DMS114 treated with DMSO at 0.1 percent for 48 hours (cell line): ENCODE measurements at regions not wholly inside any gene's neighbourhood (a gene's known extent, or its start where the extent isn't known, plus 50 kb on each side); places are given as distances from the start of the nearest gene placed in this dataset.
"Not testable (repeated sequence)": the region's sequence is repeated elsewhere in the genome, so short reads cannot be mapped to it uniquely, and the experiment has no call there.

Experiments
- DNase-seq: peaks from one replicate; lab custom pipeline; 2025; ENCODE audit not compliant: unreplicated experiment; lab: John Stamatoyannopoulos, UW

DNA sequence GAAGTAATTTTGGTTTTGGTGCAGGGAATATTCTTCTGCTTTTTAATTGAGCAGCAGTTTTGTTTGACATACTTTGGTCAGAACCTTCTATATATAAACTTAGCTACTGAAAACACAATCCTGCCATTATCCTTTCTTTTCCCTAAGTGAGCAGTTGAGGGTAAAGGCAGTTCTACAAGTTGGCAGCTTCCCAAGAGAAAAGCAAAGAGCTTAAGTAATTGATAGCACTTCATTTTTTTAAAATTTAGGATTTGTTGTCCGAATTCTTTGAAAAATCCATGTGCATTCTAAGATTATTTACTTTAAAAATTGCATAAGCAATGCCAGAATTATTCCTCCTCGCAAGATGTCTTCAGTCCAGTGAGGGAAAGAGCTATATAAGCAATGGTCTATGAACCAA lies 1394.1 kb downstream of the FAM181B start:
- DNase-seq, result no peak

DNA sequence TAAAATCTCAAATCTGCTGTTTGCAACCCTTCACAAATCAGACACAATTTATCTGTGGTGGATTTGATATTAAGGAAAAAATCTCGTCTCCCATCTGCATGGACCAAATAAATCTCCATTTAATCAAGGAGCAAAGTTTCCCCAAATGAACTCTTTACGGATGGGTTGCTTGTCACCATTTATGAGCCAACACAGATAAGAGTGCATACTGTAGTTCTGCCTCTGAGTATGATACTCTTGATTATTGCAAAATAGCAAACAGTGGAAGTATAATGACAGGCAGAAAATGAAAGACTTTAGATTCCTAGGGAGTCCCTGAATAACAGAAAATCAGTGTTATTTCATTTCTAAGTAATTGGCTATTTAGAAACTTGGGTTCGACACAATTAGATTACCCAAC lies 1395.9 kb downstream of the FAM181B start:
- no peak for DNase-seq

DNA sequence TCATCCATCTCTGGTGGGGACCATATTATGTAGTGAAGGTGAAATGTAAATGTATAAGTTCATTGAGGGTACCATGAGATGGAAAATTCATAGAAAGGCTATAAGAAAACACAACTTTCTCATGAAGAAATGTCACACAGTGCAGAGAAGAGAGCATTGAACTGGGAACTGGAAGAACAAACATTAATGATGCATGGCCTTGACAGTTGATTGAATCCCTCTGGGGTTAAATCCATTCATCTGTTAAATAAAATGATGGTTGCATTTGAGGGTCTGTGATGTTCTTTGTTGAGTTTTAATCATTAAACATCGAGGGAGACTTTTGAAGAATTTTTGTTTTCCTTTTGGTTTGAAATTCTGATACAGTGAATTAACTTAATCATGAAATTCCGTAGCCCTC lies 1401.4 kb downstream of the FAM181B start:
- DNase-seq, result no peak

DNA sequence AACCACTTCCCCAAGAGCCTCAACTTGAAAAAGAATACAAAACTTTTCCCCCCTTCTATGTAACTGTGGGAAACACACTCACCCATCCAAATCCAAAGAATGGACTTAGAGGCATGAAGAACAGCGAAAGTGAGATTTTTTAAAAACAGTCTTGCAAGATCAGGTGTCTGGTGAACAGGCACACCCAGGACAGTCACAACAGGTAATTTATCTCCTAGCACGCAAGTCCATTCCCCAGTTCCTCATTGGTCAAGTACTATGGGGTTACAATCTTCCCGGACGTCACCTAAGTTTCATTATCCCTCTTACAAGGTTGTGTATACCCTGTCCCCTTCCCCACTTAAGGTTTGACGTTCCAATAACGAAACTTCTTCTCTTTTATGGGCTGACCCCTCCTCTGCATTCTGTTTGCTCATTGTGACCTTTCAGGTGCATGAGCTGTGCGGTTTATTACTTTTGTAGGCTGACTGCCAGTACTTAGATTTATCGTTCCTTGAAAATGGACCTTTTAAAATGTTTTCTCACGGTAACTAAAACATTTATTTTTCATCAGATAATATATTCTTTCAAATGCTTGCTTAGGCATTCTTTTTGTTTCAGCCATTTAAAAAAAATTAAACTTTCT lies 1401.9 kb downstream of the FAM181B start:
- DNase-seq, result no peak

DNA sequence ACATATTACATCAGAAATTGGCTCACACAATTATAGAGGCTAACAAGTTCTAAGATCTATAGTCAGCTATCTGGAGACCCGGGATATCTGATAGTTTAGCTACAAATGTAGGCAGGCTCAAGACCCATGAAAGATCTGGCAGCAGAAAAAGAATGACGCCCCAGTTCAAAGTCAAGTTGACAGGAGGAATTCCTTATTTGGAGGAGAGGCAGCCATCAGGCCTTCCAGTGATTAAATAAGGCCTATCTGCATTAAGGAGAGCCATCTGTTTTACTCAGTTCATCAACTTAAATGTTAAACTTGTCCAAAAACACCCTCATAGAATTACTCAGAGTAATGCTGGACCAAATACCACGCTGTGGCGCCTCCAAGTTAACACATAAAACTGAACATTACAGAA lies 1402.6 kb downstream of the FAM181B start:
- DNase-seq, result no peak

DNA sequence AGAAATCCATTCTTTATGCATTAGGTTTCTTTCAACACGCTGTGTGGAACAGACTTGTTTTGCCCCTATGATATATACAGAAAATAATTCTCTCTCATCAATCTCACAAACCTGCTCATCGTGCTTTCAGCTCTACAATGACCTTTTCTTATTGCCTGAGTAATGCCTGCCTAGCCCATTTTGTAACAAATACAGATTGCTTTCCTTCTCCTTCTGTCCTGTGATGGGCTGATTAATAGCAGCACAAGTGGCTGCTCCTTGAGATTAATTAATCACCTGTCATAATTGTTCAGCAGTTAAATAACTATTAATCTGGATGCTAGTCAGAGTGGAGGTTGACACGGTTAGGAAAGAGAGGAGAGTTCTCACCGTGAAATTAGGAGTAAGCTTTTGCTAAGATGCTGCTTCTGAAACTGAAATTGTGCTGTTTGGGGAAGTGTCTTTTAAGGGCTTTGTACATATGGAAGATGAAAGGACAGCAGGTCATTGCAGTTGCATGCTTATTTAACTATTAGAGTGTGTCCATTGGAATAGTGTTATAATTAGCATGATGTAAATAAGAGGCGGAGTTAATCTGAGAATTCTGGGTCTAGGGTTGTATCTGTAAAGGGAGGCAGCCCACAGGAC lies 1430.5 kb downstream of the FAM181B start:
- no peak for DNase-seq

DNA sequence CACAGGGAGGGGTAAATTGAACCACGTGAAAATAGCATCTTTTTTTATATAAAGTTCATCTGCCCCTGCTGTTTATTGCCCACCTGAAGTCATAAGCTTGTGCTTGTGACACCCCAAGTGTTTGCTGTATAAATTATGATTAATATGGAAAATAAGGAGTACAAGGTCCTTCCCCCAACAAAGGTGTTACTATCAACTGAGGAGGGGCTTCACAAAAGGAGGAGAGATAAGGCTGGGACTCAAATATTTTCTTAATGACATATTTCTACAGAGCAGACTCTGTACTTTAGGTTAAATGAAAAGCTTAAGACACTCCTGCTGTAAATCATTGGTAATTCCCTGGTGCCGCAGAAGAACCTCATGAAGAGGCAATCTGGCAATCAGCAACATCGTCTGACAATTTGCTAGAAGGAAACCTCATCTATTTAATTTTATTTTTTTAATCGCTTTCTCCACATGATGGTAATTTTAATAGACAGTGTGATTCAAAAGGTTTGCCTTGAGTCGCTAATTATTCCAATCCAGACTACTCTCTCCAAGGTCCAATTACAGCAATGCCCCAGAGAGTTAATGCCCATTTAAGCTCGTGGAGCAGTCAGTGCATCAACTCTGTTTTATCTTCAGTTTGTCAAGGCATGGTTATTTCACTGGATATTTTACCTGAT lies 1432.4 kb downstream of the FAM181B start:
- DNase-seq, result no peak

DNA sequence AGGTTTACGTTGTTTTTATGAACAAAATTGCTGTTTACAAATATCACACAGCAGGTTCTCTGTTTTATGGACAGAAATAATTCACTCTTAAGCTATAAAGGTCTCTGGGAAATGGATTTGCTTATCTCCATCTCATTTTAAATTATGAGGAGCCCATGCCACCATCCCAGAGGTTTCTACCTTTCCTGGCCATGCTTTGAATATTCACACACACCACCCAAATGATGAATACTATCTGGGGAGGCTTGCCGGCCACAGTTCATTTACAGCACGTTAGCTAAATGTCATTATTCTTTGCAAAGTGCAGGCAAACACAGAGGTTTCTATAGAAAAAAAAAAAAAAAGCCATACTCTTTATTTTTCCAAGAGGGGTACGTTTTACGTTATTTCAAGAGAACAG lies 1446.7 kb downstream of the FAM181B start:
- DNase-seq, result no peak

DNA sequence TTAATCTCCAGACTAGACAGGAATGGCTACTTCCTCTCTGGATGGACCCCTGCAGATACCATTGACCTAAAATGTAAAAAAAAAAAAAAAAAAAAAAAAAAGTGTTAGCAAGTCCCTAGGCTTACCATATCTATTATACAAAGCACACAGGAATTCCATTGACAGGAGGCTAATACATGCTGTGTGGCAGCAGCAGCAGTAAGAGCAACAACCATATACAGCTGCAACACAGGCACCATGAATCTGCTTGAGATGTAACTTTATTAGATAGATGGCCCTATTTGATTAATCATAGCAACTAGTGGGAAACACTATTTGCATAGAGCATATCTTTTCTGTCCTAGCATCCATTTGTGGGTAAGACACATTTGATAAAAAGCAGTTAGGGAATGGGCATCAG lies 1447.1 kb downstream of the FAM181B start:
- DNase-seq, result no peak

DNA sequence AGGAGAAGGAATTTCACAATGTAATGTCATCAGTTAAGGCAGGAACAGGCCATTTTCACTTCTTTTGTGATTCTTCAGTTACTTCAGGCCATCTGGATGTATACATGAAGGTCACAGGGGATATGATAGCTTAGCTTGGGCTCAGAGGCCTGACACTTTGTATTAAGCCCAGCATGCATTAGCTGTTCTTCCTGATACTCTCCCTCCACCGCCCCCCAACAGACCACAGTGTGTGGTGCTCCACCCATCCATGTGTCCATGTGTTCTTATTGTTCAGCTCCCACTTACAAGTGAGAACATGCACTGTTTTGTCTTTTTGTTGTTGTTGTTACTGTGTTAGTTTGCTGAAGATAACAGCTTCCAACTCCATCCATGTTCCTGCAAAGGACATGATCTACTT lies 1453.4 kb downstream of the FAM181B start:
- not testable (repeated sequence) for DNase-seq

DNA sequence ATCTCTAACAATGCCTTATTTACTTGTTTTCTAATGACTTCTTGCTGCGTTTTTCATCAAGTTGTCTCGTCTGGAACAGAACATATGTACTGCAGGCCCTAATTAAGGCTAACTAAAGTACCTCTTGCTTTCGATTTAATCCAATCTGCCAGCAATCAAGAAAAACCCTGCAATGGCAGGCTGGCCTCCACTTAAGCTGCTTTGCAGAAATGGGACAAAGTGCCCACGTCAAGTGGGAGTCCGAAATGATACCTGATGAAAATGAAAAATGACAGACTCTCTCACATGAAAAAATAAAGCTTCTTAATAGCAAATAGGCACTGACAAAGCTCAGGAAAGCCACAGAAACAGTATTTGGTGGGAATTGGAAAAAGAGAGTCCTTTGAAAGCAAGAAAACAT lies 1454.7 kb downstream of the FAM181B start:
- DNase-seq, result no peak

DNA sequence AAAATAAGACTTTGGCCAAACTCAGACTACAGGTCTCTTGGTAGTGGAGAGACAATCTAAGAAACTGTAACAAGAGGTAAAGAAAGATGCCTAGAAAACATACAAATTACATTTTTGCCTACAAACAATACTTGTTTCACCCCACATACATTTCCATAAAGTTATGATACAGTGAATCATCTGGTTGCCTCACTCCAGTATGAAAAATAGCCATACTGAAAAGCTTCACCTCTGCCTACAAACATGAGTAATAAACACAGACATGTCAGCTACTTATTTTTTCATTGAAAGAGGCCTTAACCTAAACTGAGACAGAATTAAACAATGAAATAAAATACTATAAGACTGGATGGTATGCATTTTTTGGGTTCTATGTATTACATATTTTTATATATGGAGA lies 1463.0 kb downstream of the FAM181B start:
- DNase-seq, result no peak

DNA sequence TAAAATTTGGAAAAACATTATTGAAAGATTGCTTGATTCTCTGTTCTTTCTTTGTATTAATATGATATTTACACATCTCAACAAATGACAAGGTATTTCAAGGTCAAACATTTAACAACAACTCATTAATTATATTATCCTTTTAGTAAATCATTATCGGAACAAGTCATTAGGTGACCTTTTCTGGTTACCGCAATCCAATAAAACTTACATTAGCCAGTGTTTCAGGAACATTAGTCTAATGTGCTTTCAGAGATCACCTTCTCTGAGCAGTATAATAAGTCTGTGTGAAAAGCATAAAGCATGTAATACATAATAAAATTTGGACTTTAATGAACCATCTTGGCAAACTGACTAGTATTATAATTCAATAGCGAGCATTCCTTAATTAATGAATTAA lies 1466.4 kb downstream of the FAM181B start:
- no peak for DNase-seq

DNA sequence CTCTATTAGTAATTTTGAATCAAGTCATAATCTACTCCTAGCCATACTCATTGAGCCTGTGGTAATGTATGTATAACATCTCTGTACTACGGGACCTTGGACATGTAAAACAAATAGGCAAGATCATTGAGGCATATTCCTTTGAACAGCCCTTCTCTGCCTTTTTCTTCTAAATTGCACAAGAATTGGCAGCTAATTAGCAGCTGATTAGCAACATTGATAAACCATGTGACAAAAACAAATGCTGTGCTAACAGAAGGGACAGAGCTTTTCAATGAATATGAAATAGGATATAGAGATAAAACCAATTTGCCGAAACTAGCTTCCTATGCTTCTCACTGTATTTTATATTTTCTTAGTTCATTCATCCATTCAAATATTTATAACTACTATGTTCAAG lies 1474.2 kb downstream of the FAM181B start:
- DNase-seq, result no peak

DNA sequence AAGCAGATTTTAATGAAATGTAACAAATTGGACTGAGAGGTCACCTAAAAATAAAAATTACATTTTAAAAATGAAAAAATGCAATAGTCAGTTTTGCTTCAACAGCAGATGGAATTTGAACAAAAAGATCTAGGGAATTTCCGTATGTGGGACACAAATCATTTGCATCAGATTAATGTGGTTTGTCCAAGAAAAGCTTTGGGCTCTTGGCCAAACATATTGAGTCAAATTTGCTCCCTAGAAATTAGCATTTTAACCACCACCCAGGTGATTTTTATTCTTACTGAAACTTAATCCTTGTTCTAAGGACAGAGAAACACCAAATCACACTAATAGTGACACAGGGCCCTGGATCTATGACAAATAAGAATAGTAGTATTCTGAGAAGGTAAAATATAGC lies 1477.8 kb downstream of the FAM181B start:
- no peak for DNase-seq

DNA sequence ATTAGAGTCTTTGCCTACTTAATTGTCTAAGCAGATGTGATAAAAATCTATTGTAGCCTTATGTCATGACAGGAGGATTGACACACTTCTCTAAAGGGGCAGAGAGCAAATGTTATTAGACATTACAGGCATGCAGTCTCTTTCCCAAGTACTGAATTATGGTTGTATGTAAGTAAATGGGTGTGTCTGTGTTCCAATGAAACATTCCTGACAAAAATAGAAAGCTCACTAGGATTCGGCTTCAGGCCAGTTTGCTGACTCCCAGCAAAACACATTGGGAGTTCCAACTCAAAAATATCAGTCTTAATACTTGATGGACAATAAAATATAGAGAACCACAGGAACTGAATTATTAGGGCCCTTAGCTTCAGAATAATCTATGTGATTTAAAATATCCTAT lies 1480.4 kb downstream of the FAM181B start:
- no peak for DNase-seq

DNA sequence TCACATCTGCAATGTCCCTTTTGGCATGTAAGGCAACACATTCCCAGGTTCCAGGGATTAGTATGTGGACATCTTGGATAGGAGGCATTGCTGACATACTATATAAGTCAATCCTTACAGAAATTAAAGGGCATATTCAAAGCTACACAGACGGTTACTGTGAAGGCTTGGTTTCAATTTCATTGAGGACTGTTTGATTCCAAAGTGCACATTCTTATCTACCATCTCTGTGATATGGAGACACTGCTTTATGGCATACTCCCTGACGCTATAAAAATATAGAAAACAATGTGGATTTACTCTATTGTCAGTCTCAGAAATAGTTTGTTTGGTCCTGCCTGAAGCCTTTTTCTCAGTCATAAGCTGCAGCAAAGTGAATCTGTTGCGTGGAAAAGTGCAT lies 1486.7 kb downstream of the FAM181B start:
- DNase-seq, result no peak

DNA sequence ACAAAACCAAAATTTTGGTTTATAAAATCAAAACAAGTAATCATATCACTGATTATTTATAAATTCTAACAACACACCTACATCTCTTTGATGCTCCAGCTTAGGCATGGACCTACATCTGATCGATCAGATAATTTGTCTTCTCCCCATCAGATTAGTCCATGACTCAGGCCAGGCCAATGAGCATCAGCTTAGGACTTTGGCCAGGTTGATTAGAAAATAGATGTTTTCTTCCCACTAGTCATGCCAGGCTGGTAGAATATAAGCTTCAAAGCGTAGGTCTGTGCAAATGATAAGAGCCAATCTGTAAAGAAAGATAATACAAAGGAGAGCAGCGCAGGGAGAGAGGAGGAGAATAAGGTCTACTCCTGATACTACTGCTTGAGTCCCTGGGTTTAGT lies 1487.9 kb downstream of the FAM181B start:
- no peak for DNase-seq

DNA sequence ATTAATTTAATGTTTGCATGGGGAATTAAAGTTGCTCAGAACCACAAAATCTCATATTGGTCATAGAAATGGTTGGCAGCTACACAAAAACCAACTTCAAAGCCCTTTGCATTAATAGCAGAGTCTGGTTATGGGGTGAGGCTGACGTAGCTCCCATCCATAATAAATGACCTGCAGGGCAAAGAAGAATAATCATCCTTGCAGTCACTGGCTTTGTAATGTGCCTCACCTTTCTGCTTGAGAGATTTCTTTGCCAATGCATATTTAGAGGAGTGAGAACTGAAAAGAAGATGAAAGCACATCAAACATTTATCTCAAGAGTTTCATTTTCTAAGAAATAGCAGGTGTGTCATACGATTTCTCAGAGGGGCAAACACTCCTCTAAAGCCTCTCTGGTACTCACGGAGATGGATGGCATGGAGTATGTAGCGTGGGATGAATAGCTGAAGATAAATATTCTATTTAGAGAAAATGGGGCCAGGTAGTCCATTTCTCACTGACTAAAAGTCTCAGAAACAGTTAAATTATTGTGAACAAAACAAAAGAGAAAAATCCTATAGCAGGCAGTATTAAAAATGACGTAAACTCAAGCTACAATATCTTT lies 1491.9 kb downstream of the FAM181B start:
- no peak for DNase-seq

DNA sequence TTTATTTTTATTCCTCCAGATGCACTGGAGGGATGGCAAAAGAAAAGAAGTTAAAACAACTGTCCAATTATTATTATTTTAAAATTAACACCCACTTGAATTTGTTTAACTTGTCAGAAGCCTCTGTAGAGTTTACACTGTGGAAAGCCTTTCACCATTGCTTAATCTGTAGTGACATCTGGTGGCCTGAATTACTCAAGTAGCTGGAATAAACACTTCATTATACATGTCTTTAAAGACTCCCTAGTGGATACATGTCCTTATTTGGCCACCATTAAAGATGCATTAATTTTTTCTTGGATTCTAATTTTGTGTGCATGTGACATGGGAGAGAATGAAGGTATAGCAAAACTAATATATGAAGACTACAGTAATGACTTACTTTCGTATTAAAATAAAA lies 1496.5 kb downstream of the FAM181B start:
- peak; percentile 19 for DNase-seq

DNA sequence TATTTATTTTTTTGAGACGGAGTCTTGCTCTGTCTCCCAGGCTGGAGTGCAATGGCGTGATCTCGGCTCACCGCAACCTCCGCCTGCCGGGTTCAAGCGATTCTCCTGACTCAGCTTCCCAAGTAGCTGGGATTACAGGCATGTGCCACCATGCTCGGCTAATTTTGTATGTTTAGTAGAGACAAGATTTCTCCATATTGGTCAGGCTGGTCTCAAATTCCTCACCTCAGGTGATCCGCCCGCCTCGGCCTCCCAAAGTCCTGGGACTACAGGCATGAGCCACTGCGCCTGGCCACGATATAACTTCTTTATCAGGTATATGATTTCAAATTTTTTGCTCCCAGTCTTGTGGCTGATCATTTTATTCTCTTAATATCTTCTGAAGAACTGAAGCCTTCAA lies 1506.3 kb downstream of the FAM181B start:
- DNase-seq, result not testable (repeated sequence)

DNA sequence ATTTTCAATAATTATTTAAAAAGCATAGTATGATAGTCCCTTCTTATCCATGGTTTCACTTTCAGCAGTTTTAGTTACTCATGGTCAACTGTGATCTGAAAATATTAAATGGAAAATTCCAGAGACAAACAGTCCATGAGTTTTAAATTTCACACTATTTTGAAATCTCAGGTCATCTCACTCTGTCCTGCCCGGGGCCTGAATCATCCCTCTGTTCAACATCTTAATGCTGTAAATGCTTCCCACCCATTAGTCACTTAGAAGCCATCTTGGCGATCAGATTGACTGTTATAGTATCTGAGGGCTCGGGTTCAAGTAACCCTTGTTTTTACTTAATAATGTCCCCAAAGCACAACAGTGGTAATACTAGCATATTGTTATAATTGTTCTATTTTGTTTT lies 1509.3 kb downstream of the FAM181B start:
- DNase-seq, result no peak
